ENCODE measurements at regions not wholly inside any gene's neighbourhood (a gene's known extent, or its start where the extent isn't known, plus 50 kb on each side); places are given as distances from the start of the nearest gene placed in this dataset.

GRCh38 chr18:78087338-78087737, 837.7 kb downstream of the GALR1 start:
- Histone ChIP-seq H3K4me3 (ENCODE audit: low read length) (no peak overlapping the region), H3K9me3 (ENCODE audit: insufficient read depth, low read length) (peaks cover 16% of the 10 kb centered on the region; the same call in 1 of the 2 replicates), H4K20me1 (ENCODE audit: insufficient read depth, low read length) (no peaks in the 10 kb centered on the region), H3K27me3 (ENCODE audit: low read depth, low read length) (no peaks in the 10 kb centered on the region), H3K4me1 (ENCODE audit: low read length) (no peaks in the 10 kb centered on the region), H3K36me3 (replicated peaks; ENCODE audit: low read depth, low read length) (no peaks in the 10 kb centered on the region), H3K4me2 (ENCODE audit: low read length) (no peak overlapping the region), H3K27ac (ENCODE audit: low read length) (no peak overlapping the region), H3K9ac (ENCODE audit: low read length) (no peak overlapping the region), H2AFZ (ENCODE audit: low read depth, low read length) (no peak overlapping the region), H3K79me2 (ENCODE audit: low read length) (no peaks in the 10 kb centered on the region)
- TF ChIP-seq CTCF (IDR thresholded peaks at IDR 0.05; ENCODE audit: low read depth, low read length): no peak
- no peak for TF ChIP-seq EZH2phosphoT487 (IDR thresholded peaks at IDR 0.05; ENCODE audit: low read depth)

GRCh38 chr18:78090584-78090983, 840.9 kb downstream of the GALR1 start:
- H3K4me1 ChIP-seq (ENCODE audit: low read length): no peaks in the 10 kb centered on the region
- H2AFZ ChIP-seq (ENCODE audit: low read depth, low read length): no peak overlapping the region
- no peak for TF ChIP-seq CTCF (IDR thresholded peaks at IDR 0.05; ENCODE audit: low read depth, low read length)
- no peak for TF ChIP-seq EZH2phosphoT487 (IDR thresholded peaks at IDR 0.05; ENCODE audit: low read depth)
- H3K79me2 ChIP-seq (ENCODE audit: low read length): no peaks in the 10 kb centered on the region
- no peaks in the 10 kb centered on the region for H3K27me3 ChIP-seq (ENCODE audit: low read depth, low read length)
- H3K4me3 ChIP-seq (ENCODE audit: low read length): no peak overlapping the region
- no peaks in the 10 kb centered on the region for H4K20me1 ChIP-seq (ENCODE audit: insufficient read depth, low read length)
- no peaks in the 10 kb centered on the region for H3K36me3 ChIP-seq (replicated peaks; ENCODE audit: low read depth, low read length)
- no peak overlapping the region for H3K27ac ChIP-seq (ENCODE audit: low read length)
- no peak overlapping the region for H3K4me2 ChIP-seq (ENCODE audit: low read length)
- peaks cover 14% of the 10 kb centered on the region; the same call in 1 of the 2 replicates for H3K9me3 ChIP-seq (ENCODE audit: insufficient read depth, low read length)
- no peak overlapping the region for H3K9ac ChIP-seq (ENCODE audit: low read length)

GRCh38 chr18:78092901-78093300, 843.3 kb downstream of the GALR1 start:
- Histone ChIP-seq H3K27ac (ENCODE audit: low read length) (no peak overlapping the region), H3K9me3 (ENCODE audit: insufficient read depth, low read length) (no peaks in the 10 kb centered on the region), H3K4me2 (ENCODE audit: low read length) (no peak overlapping the region), H4K20me1 (ENCODE audit: insufficient read depth, low read length) (no peaks in the 10 kb centered on the region), H2AFZ (ENCODE audit: low read depth, low read length) (no peak overlapping the region), H3K4me1 (ENCODE audit: low read length) (no peaks in the 10 kb centered on the region), H3K36me3 (replicated peaks; ENCODE audit: low read depth, low read length) (no peaks in the 10 kb centered on the region), H3K4me3 (ENCODE audit: low read length) (no peak overlapping the region), H3K27me3 (ENCODE audit: low read depth, low read length) (no peaks in the 10 kb centered on the region), H3K79me2 (ENCODE audit: low read length) (no peaks in the 10 kb centered on the region), H3K9ac (ENCODE audit: low read length) (no peak overlapping the region)
- TF ChIP-seq EZH2phosphoT487 (IDR thresholded peaks at IDR 0.05; ENCODE audit: low read depth) (no peak), CTCF (IDR thresholded peaks at IDR 0.05; ENCODE audit: low read depth, low read length) (no peak)

- Histone ChIP-seq H3K27me3 (ENCODE audit: low read depth, low read length) (no peaks in the 10 kb centered on the region), H2AFZ (ENCODE audit: low read depth, low read length) (no peak overlapping the region), H3K4me1 (ENCODE audit: low read length) (no peaks in the 10 kb centered on the region), H3K27ac (ENCODE audit: low read length) (no peak overlapping the region), H3K9me3 (ENCODE audit: insufficient read depth, low read length) (0 out of 2 replicates have a peak, but pooled peaks cover 4% of the 10 kb centered on the region), H3K9ac (ENCODE audit: low read length) (no peak overlapping the region), H3K79me2 (ENCODE audit: low read length) (no peaks in the 10 kb centered on the region), H4K20me1 (ENCODE audit: insufficient read depth, low read length) (no peaks in the 10 kb centered on the region), H3K36me3 (replicated peaks; ENCODE audit: low read depth, low read length) (no peaks in the 10 kb centered on the region), H3K4me3 (ENCODE audit: low read length) (no peak overlapping the region), H3K4me2 (ENCODE audit: low read length) (no peak overlapping the region)
- no peak for TF ChIP-seq EZH2phosphoT487 (IDR thresholded peaks at IDR 0.05; ENCODE audit: low read depth)
- no peak for TF ChIP-seq CTCF (IDR thresholded peaks at IDR 0.05; ENCODE audit: low read depth, low read length)
Measured at GRCh38 chr18:78099979-78100588, 850.4 kb downstream of the GALR1 start.
